GM12878 (cell line): ENCODE measurements at regions not wholly inside any gene's neighbourhood (a gene's known extent, or its start where the extent isn't known, plus 50 kb on each side); places are given as distances from the start of the nearest gene placed in this dataset.

Experiments used
- ELK1 ChIP-seq: IDR thresholded peaks from 2 replicates; pipeline ENCODE4 v1.6.1; 2012; ENCODE audit warnings: low read depth, low read length, improper control_type of control experiment
- EZH2 ChIP-seq: IDR thresholded peaks from 2 replicates; pipeline ENCODE4 v1.6.1; 2012; ENCODE audit warnings: low read depth, mild to moderate bottlenecking, control low read depth, inconsistent platforms, low read length, borderline replicate concordance; ENCODE audit not compliant: control insufficient read depth
- MTA3 ChIP-seq: IDR thresholded peaks from 2 replicates; pipeline ENCODE4 v1.6.1; 2012; ENCODE audit warnings: low read length, inconsistent platforms, borderline replicate concordance
- RFX5 ChIP-seq: IDR thresholded peaks from 2 replicates; pipeline ENCODE4 v1.6.1; 2011; ENCODE audit warnings: low read depth, low read length, improper control_type of control experiment
- TF ChIP-seq, protein P1 (sequence below): fragments of 450-650 bp; formaldehyde crosslinking; IDR thresholded peaks from 2 replicates; pipeline ENCODE4 v1.4.0; 2020; ENCODE audit warnings: mild to moderate bottlenecking, moderate library complexity

- TF ChIP-seq RFX5 (no peak), MTA3 (no peak), EZH2 (no peak), ELK1 (no peak)
- TF ChIP-seq, protein P1, sequence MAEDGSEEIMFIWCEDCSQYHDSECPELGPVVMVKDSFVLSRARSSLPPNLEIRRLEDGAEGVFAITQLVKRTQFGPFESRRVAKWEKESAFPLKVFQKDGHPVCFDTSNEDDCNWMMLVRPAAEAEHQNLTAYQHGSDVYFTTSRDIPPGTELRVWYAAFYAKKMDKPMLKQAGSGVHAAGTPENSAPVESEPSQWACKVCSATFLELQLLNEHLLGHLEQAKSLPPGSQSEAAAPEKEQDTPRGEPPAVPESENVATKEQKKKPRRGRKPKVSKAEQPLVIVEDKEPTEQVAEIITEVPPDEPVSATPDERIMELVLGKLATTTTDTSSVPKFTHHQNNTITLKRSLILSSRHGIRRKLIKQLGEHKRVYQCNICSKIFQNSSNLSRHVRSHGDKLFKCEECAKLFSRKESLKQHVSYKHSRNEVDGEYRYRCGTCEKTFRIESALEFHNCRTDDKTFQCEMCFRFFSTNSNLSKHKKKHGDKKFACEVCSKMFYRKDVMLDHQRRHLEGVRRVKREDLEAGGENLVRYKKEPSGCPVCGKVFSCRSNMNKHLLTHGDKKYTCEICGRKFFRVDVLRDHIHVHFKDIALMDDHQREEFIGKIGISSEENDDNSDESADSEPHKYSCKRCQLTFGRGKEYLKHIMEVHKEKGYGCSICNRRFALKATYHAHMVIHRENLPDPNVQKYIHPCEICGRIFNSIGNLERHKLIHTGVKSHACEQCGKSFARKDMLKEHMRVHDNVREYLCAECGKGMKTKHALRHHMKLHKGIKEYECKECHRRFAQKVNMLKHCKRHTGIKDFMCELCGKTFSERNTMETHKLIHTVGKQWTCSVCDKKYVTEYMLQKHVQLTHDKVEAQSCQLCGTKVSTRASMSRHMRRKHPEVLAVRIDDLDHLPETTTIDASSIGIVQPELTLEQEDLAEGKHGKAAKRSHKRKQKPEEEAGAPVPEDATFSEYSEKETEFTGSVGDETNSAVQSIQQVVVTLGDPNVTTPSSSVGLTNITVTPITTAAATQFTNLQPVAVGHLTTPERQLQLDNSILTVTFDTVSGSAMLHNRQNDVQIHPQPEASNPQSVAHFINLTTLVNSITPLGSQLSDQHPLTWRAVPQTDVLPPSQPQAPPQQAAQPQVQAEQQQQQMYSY (CRISPR knock-in tag) = no peak
These were observed 61.5 kb upstream of the WLS start for GRCh38 chr1:68293609-68294366.
